Esophagus muscularis mucosa (tissue), 4 donors: ENCODE measurements at regions not wholly inside any gene's neighbourhood (a gene's known extent, or its start where the extent isn't known, plus 50 kb on each side); places are given as distances from the start of the nearest gene placed in this dataset.
"Not testable (repeated sequence)": the region's sequence is repeated elsewhere in the genome, so short reads cannot be mapped to it uniquely, and the experiment has no call there.

Experiments
- DNase-seq: peaks from one replicate; pipeline ENCODE4 v3.0.0-alpha.2; 2017; ENCODE audit errors: extremely low spot score
- H3K27ac ChIP-seq, 4 donors: fragments of 200-600 bp; sonication (generic); replicated peaks in 1 of 4; 1 replicate in 3 of 4; 2 replicates in 1 of 4; pipeline ENCODE4 v1.5.1; 2016 to 2019; ENCODE audit warnings: mild to moderate bottlenecking in 1 of 4
- H3K27me3 ChIP-seq, 4 donors: fragments of 200-600 bp; sonication (generic); one replicate each; pipeline versions ENCODE4 v1.5.1 to v1.6.0; 2016 to 2019
- H3K36me3 ChIP-seq, 4 donors: fragments of 200-600 bp; sonication (generic); one replicate each; pipeline ENCODE4 v1.5.1; 2016 to 2019
- H3K4me1 ChIP-seq, 4 donors: fragments of 200-600 bp; sonication (generic); one replicate each; pipeline ENCODE4 v1.5.1; 2016 to 2019
- H3K4me3 ChIP-seq, 4 donors: fragments of 200-600 bp; sonication (generic); 1 replicate in 2 of 4; 2 replicates in 2 of 4; pipeline ENCODE4 v1.5.1; 2016 to 2019; ENCODE audit warnings: mild to moderate bottlenecking in 4 of 4, moderate library complexity in 1 of 4
- H3K9me3 ChIP-seq, 4 donors: fragments of 200-600 bp; sonication (generic); 1 replicate in 3 of 4; 2 replicates in 1 of 4; pipeline ENCODE4 v1.5.1; 2016 to 2019
- EP300 ChIP-seq: sonication (generic); formaldehyde crosslinking; IDR thresholded peaks from one replicate; pipeline ENCODE4 v1.6.1; 2017; ENCODE audit warnings: antibody characterized with exemption
- POLR2A ChIP-seq: fragments of 450-650 bp; IDR thresholded peaks from one replicate; pipeline ENCODE4 v1.6.1; 2017; ENCODE audit warnings: antibody characterized with exemption, moderate library complexity, mild to moderate bottlenecking, low read depth
- POLR2AphosphoS5 ChIP-seq, 2 donors: sonication (generic); formaldehyde crosslinking; IDR thresholded peaks; one replicate each; pipeline ENCODE4 v1.6.1; 2017; ENCODE audit warnings: antibody characterized with exemption in 2 of 2
- WGBS: methylation state at CpG from one replicate; pipeline ENCODE4 v1.1.5; 2018; 5-methylcytosine and 5-hydroxymethylcytosine counted together
- intact Hi-C: fragments of 100-400 bp; cut with DNase I; formaldehyde crosslinking; loops from one replicate; pipeline ENCODE4 v1.15.1; 2023
- TF ChIP-seq, protein P1 (sequence below), 3 experiments: fragments of 200-600 bp in 2 of 3; fragments of 450-650 bp in 1 of 3; sonication (generic) in 2 of 3; IDR thresholded peaks; one replicate each; pipeline ENCODE4 v1.5.1; 2017 to 2019; ENCODE audit warnings: antibody characterized with exemption in 3 of 3, mild to moderate bottlenecking in 2 of 3, moderate library complexity in 1 of 3

GRCh38 chr10:4226941-4227540, 442.0 kb upstream of the KLF6 start:
- H3K36me3 ChIP-seq: no peaks in the 10 kb centered on the region
- TF ChIP-seq EP300 (no peak), POLR2A (no peak), POLR2AphosphoS5 (IDR thresholded peaks at IDR 0.05) (no peak)
- TF ChIP-seq, protein P1, sequence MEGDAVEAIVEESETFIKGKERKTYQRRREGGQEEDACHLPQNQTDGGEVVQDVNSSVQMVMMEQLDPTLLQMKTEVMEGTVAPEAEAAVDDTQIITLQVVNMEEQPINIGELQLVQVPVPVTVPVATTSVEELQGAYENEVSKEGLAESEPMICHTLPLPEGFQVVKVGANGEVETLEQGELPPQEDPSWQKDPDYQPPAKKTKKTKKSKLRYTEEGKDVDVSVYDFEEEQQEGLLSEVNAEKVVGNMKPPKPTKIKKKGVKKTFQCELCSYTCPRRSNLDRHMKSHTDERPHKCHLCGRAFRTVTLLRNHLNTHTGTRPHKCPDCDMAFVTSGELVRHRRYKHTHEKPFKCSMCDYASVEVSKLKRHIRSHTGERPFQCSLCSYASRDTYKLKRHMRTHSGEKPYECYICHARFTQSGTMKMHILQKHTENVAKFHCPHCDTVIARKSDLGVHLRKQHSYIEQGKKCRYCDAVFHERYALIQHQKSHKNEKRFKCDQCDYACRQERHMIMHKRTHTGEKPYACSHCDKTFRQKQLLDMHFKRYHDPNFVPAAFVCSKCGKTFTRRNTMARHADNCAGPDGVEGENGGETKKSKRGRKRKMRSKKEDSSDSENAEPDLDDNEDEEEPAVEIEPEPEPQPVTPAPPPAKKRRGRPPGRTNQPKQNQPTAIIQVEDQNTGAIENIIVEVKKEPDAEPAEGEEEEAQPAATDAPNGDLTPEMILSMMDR (IDR thresholded peaks at IDR 0.05): no peak
- WGBS: 96% methylated on average over 4 of the region's 4 CpGs

GRCh38 chr10:4224178-4224577, 439.2 kb upstream of the KLF6 start:
- DNase-seq: no peak
- no peaks in the 10 kb centered on the region for H3K9me3 ChIP-seq
- no peaks in the 10 kb centered on the region for H3K27me3 ChIP-seq
- intact Hi-C loops: no loop called here
- no peak overlapping the region for H3K27ac ChIP-seq
- TF ChIP-seq POLR2AphosphoS5 (IDR thresholded peaks at IDR 0.05) (no peak), POLR2A (no peak), EP300 (no peak)
- TF ChIP-seq, protein P1 (IDR thresholded peaks at IDR 0.05): no peak
- no peak overlapping the region for H3K4me3 ChIP-seq
- no peaks in the 10 kb centered on the region for H3K4me1 ChIP-seq
- no peaks in the 10 kb centered on the region for H3K36me3 ChIP-seq
- 94% methylated on average over 6 of the region's 6 CpGs for WGBS

More at GRCh38 chr10:4226941-4227540, 442.0 kb upstream of the KLF6 start:
- Histone ChIP-seq H3K9me3 (no peaks in the 10 kb centered on the region), H3K27ac (no peak overlapping the region), H3K4me3 (no peak overlapping the region), H3K27me3 (no peaks in the 10 kb centered on the region), H3K4me1 (no peaks in the 10 kb centered on the region)
- no peak for DNase-seq
- intact Hi-C loops: no loop called here

- WGBS: 92% methylated on average over 2 of the region's 2 CpGs
- H3K4me1 ChIP-seq: peaks cover 0 to 13% (median 8%) of the 10 kb centered on the region in 4 donors
- H3K27me3 ChIP-seq, H3K36me3 ChIP-seq, intact Hi-C loops, H3K27ac ChIP-seq, DNase-seq, H3K9me3 ChIP-seq, H3K4me3 ChIP-seq: not testable (repeated sequence)
Observed at GRCh38 chr10:4221310-4221709, 436.3 kb upstream of the KLF6 start.

DNA sequence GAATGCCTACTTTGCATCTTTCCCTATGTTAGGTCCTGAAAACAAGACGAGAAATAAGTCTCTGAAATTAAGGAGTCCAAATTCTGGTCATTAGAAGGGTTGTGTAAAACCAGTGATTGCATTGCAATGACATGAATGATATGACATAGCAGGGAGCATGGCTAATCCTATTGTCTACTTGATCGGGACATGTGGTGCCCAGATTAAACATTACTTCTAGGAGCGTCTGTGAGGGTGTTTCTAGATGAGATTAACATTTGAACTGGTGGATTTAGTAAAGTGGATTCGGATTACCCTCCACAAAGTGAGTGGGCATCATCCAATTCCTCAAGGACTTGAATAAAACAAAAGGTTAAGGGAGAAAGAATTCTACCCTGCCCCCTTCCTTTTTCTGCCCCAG, 434.9 kb upstream of the KLF6 start:
- no peaks in the 10 kb centered on the region for H3K27me3 ChIP-seq
- H3K9me3 ChIP-seq: no peaks in the 10 kb centered on the region
- no peak overlapping the region for H3K27ac ChIP-seq
- H3K36me3 ChIP-seq: no peaks in the 10 kb centered on the region
- TF ChIP-seq, protein P1 (IDR thresholded peaks at IDR 0.05): no peak
- no peak for TF ChIP-seq EP300
- peaks cover 0 to 18% (median 13%) of the 10 kb centered on the region in 4 donors for H3K4me1 ChIP-seq
- no peak for DNase-seq
- intact Hi-C loops: no loop called here
- WGBS: 93% methylated on average over 4 of the region's 4 CpGs
- H3K4me3 ChIP-seq: no peak overlapping the region

DNA sequence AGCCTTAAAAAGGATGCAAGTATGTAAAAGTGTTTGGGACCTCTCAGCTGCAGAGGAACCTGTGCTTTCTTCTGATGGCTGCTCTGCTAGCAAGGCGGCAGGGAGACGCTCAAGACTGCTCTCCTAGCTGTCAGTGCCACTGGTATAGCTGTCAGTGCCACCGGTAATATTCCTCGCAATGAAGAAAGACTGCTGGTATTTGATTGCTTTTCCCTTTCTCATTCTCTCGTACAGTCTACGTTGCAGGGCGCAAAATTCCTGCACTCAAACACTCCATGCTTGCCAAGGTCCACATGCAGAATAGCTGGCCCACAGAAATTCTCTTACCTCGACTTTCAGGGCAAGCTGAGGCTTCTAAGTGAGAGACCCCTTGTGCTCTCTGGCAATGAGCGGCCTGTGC, 432.6 kb upstream of the KLF6 start:
- no peaks in the 10 kb centered on the region for H3K36me3 ChIP-seq
- peaks cover 0 to 22% (median 16%) of the 10 kb centered on the region in 4 donors for H3K4me1 ChIP-seq
- WGBS: 89% methylated on average over 9 of the region's 9 CpGs
- no peak overlapping the region for H3K4me3 ChIP-seq
- intact Hi-C loops: no loop called here
- H3K9me3 ChIP-seq: no peaks in the 10 kb centered on the region
- no peak for DNase-seq
- H3K27ac ChIP-seq: no peak overlapping the region
- H3K27me3 ChIP-seq: no peaks in the 10 kb centered on the region
- TF ChIP-seq POLR2A (no peak), EP300 (no peak), POLR2AphosphoS5 (IDR thresholded peaks at IDR 0.05) (no peak)
- TF ChIP-seq, protein P1 (IDR thresholded peaks at IDR 0.05): no peak
